ENCODE measurements at regions not wholly inside any gene's neighbourhood (a gene's known extent, or its start where the extent isn't known, plus 50 kb on each side); places are given as distances from the start of the nearest gene placed in this dataset.

DNA sequence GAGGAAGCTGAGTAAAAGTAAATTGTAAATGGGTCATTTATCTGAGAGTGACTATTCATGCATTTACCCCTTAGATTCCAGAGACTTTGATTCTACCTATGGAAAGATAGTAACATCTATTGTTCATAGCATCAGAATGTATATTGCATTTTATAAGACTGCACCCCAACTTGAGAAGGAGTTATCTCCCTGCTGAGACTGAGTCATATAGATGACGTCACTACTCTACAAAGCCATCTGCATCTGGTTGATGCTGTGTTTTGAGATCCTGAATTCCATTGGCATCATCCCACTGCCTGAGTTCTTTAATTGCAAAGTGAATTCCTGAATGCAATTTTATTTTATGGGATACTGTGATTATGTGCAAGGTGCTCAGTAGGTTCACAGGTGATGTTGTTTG lies 444.0 kb upstream of the SLC35B3 start:
- no TSS peak for BruUV-seq (replicated peaks)
- no peak overlapping the region for H3K9ac ChIP-seq (ENCODE audit: low read length)
- H3K9me3 ChIP-seq (ENCODE audit: low read length) = no peaks in the 10 kb centered on the region
- H2AFZ ChIP-seq (ENCODE audit: low read length) = no peak overlapping the region
- no peak overlapping the region for H3K4me3 ChIP-seq (ENCODE audit: low read length)
- no peaks in the 10 kb centered on the region for H4K20me1 ChIP-seq (ENCODE audit: low read length)
- H3K4me2 ChIP-seq (ENCODE audit: low read length) = no peak overlapping the region
- DNase-seq (no peak), ATAC-seq (no peak)
- intact Hi-C loops (cut with micrococcal nuclease) = no loop called here
- H3K36me3 ChIP-seq (ENCODE audit: low read depth, low read length) = no peaks in the 10 kb centered on the region
- no peaks in the 10 kb centered on the region for H3K9me2 ChIP-seq (replicated peaks; ENCODE audit: low read length)
- no peak overlapping the region for H3K27ac ChIP-seq (ENCODE audit: low read length)
- no peak for TF ChIP-seq EZH2 (IDR thresholded peaks at IDR 0.05; ENCODE audit: low read length, unreplicated experiment)
- TF ChIP-seq EZH2phosphoT487 (IDR thresholded peaks at IDR 0.05; ENCODE audit: borderline replicate concordance, low read length) = no peak
- no peak for TF ChIP-seq CTCF (conservative IDR thresholded peaks at IDR 0.05; ENCODE audit: low read depth, low read length)
- no peaks in the 10 kb centered on the region for H3K4me1 ChIP-seq (ENCODE audit: insufficient read depth, low read length)
- H3K79me2 ChIP-seq (ENCODE audit: low read length) = no peaks in the 10 kb centered on the region
- ChIA-PET POLR2A (ENCODE audit: unreplicated experiment) (no interaction called here), CTCF (no interaction called here)
- H3K27me3 ChIP-seq (ENCODE audit: low read length) = peaks cover 12% of the 10 kb centered on the region
- H3F3A ChIP-seq (ENCODE audit: low read length, unreplicated experiment) = no peaks in the 10 kb centered on the region

DNA sequence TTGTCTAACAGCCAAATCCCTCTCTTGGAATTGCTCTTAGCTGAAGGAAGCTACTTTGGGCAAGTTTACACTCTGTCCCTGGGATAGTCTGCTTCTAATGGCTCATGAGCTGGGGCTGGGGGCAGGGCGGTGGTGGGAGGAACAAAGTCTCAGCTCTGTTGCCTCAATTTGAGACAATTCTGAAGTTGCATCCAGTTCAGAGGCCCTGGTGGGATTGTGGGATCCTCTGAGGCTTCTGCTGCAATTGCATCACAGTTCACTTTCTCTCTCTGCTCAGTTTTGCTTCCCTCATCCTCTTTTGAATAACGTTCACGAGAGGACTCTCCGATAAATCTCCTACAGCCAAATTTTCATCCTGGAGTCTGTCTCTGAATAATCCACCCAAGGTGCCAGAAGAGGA lies 440.6 kb upstream of the SLC35B3 start:
- ATAC-seq (no peak), DNase-seq (no peak)
- no peaks in the 10 kb centered on the region for H3K4me1 ChIP-seq (ENCODE audit: insufficient read depth, low read length)
- ChIA-PET CTCF (no interaction called here), POLR2A (ENCODE audit: unreplicated experiment) (no interaction called here)
- H3K27ac ChIP-seq (ENCODE audit: low read length) = no peak overlapping the region
- H3K9me3 ChIP-seq (ENCODE audit: low read length) = no peaks in the 10 kb centered on the region
- no TSS peak for BruUV-seq (replicated peaks)
- no peaks in the 10 kb centered on the region for H3F3A ChIP-seq (ENCODE audit: low read length, unreplicated experiment)
- no peak overlapping the region for H3K4me2 ChIP-seq (ENCODE audit: low read length)
- TF ChIP-seq CTCF (conservative IDR thresholded peaks at IDR 0.05; ENCODE audit: low read depth, low read length) (no peak), EZH2phosphoT487 (IDR thresholded peaks at IDR 0.05; ENCODE audit: borderline replicate concordance, low read length) (no peak), EZH2 (IDR thresholded peaks at IDR 0.05; ENCODE audit: low read length, unreplicated experiment) (no peak)
- H3K4me3 ChIP-seq (ENCODE audit: low read length) = no peak overlapping the region
- H3K9me2 ChIP-seq (replicated peaks; ENCODE audit: low read length) = no peaks in the 10 kb centered on the region
- no peaks in the 10 kb centered on the region for H3K36me3 ChIP-seq (ENCODE audit: low read depth, low read length)
- no peak overlapping the region for H2AFZ ChIP-seq (ENCODE audit: low read length)
- H4K20me1 ChIP-seq (ENCODE audit: low read length) = no peaks in the 10 kb centered on the region
- no peaks in the 10 kb centered on the region for H3K79me2 ChIP-seq (ENCODE audit: low read length)
- peaks cover 29% of the 10 kb centered on the region for H3K27me3 ChIP-seq (ENCODE audit: low read length)
- intact Hi-C loops (cut with micrococcal nuclease) = no loop called here
- no peak overlapping the region for H3K9ac ChIP-seq (ENCODE audit: low read length)

DNA sequence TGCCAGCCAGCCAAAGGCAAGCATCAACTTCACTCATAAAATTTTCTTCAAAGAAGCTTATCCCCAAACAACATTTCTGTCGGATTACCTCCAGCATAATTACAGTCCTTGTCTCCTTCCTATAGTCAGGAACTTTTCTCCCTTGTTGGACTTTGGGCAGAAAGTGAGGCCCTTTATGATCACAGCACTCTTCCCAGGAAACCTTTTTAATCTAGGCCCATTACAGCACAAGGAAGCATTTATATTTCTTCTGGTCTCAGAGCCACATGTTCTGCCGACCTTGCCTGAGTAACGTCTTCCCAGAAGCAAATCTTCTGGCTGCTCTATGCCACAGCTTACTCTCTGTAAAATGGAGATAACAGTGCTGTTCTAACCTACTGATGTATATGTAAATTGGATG lies 437.2 kb upstream of the SLC35B3 start:
- CTCF ChIA-PET = no interaction called here
- no peak for ATAC-seq

More for the DNA sequence above, 437.2 kb upstream of the SLC35B3 start:
- Histone ChIP-seq H3K9ac (ENCODE audit: low read length) (no peak overlapping the region), H3K9me2 (replicated peaks; ENCODE audit: low read length) (no peaks in the 10 kb centered on the region), H3K4me2 (ENCODE audit: low read length) (no peak overlapping the region), H3K36me3 (ENCODE audit: low read depth, low read length) (no peaks in the 10 kb centered on the region), H3K4me1 (ENCODE audit: insufficient read depth, low read length) (no peaks in the 10 kb centered on the region), H3K9me3 (ENCODE audit: low read length) (no peaks in the 10 kb centered on the region), H3K27me3 (ENCODE audit: low read length) (peaks cover 31% of the 10 kb centered on the region), H3K79me2 (ENCODE audit: low read length) (no peaks in the 10 kb centered on the region), H2AFZ (ENCODE audit: low read length) (no peak overlapping the region), H3F3A (ENCODE audit: low read length, unreplicated experiment) (no peaks in the 10 kb centered on the region), H3K4me3 (ENCODE audit: low read length) (no peak overlapping the region), H4K20me1 (ENCODE audit: low read length) (no peaks in the 10 kb centered on the region), H3K27ac (ENCODE audit: low read length) (no peak overlapping the region)
- intact Hi-C loops (cut with micrococcal nuclease) = no loop called here
- POLR2A ChIA-PET (ENCODE audit: unreplicated experiment) = no interaction called here
- BruUV-seq (replicated peaks) = no TSS peak
- DNase-seq = no peak
- no peak for TF ChIP-seq EZH2 (IDR thresholded peaks at IDR 0.05; ENCODE audit: low read length, unreplicated experiment)
- TF ChIP-seq EZH2phosphoT487 (IDR thresholded peaks at IDR 0.05; ENCODE audit: borderline replicate concordance, low read length) = no peak
- no peak for TF ChIP-seq CTCF (conservative IDR thresholded peaks at IDR 0.05; ENCODE audit: low read depth, low read length)

Data from PC-3 (cell line).